NCI-H748 (cell line): ENCODE measurements at regions not wholly inside any gene's neighbourhood (a gene's known extent, or its start where the extent isn't known, plus 50 kb on each side); places are given as distances from the start of the nearest gene placed in this dataset.
"Not testable (repeated sequence)": the region's sequence is repeated elsewhere in the genome, so short reads cannot be mapped to it uniquely, and the experiment has no call there.

Experiments used
- DNase-seq: peaks from one replicate; lab custom pipeline; 2025; ENCODE audit not compliant: unreplicated experiment; lab: John Stamatoyannopoulos, UW

GRCh38 chr6:5840734-5841390 lies 165.9 kb downstream of the NRN1 start:
- peak; percentile 44 for DNase-seq

DNA sequence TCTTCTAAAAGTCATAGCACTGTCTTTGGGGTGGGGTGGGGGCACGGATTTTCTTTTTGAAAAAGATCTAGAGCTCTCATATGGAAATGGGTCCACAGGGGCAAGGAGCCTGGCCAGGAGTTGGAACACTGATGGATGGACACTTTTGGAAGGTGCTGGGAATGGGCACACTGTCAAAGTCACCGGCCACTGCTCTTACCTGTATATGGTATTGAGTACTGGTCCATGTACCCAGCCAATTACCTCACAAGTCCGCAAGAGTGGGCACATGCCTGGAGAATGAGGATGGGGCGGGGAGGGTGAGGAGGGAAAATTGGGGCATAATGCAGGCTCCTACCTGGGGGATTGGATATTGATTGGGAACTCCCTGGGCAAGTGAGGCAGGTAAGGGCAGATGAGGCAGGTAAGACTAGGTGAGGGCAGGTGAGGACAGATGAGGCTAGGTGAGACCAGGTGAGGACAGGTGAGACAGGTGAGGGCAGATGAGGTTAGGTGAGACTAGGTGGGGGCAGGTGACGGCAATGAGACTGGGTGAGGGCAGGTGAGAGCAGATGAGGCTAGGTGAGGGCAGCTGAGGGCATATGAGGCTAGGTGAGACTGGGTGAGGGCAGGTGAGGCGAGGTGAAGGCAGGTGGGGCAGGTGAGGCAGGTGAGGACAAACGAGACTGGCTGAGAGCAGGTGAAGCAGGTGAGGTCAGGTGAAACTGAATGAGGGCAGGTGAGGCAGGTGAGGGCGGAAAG lies 167.9 kb downstream of the NRN1 start:
- DNase-seq = peak; percentile 62

- no peak for DNase-seq
These were observed 169.4 kb downstream of the NRN1 start for GRCh38 chr6:5837323-5837722.

GRCh38 chr6:5836597-5836996 lies 170.1 kb downstream of the NRN1 start:
- not testable (repeated sequence) for DNase-seq

DNA sequence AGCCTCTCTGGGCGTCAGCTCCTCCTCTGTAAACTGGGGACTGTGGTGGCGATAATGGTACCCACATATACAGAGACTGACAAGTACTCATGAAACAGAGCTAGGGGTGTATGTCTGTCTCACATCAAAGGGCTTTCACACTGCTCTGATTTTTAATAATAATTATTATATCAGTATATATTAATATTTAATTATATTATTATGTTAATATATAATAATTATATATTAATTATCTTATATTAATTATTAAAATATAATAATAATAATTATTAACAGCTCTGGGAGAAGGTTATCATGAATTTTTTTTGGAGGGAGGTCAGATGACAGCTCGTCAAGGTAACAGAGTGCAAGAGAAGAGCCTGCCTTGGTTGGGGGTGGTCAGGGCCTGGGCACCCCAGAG lies 173.6 kb downstream of the NRN1 start:
- no peak for DNase-seq

- no peak for DNase-seq
These were observed 174.1 kb downstream of the NRN1 start for GRCh38 chr6:5832668-5833067.

- not testable (repeated sequence) for DNase-seq
These were observed 175.4 kb downstream of the NRN1 start for GRCh38 chr6:5831219-5831862.

GRCh38 chr6:5828296-5828695 lies 178.4 kb downstream of the NRN1 start:
- DNase-seq = no peak

GRCh38 chr6:5827056-5827904 lies 179.4 kb downstream of the NRN1 start:
- DNase-seq = no peak

DNA sequence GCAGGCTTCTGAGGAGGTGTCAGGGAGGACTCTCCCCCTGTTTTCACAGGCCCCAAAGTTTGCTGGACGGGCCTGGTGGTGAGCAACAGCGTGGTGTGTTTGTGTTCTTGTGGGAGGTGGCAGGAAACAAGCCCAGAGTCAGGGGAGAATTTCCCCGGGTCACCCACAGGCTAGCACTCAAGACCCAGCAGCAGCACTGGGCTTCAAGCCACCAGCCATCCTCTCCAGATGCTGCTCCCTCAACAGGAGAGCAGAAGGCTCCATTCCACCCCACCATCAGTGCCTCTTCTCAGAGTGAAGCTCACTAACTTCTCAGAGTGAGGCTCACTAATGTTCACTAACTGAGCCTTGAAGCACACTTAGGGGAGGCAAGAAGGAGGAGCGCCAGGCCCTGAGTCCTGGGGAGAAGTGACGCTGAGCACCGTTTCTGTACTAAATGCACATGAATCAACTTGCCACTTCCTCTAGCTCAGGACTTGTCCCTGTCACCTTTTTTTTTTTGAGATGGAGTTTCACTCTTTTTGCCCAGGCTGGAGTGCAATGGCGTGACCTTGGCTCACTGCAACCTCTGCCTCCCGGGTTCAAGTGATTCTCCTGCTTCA lies 182.2 kb downstream of the NRN1 start:
- not testable (repeated sequence) for DNase-seq
